ENCODE measurements at regions not wholly inside any gene's neighbourhood (a gene's known extent, or its start where the extent isn't known, plus 50 kb on each side); places are given as distances from the start of the nearest gene placed in this dataset.
"Not testable (repeated sequence)": the region's sequence is repeated elsewhere in the genome, so short reads cannot be mapped to it uniquely, and the experiment has no call there.

GRCh38 chr1:66424530-66424929 is 109.4 kb upstream of the SGIP1 start:
- DNase-seq (ENCODE audit: low spot score) = not testable (repeated sequence)

GRCh38 chr1:66426239-66426853 is 107.6 kb upstream of the SGIP1 start:
- DNase-seq (ENCODE audit: low spot score) = no peak

- DNase-seq (ENCODE audit: low spot score) = not testable (repeated sequence)
These were observed 103.1 kb upstream of the SGIP1 start for GRCh38 chr1:66430815-66431214.

- no peak for DNase-seq (ENCODE audit: low spot score)
These were observed 102.0 kb upstream of the SGIP1 start for GRCh38 chr1:66431999-66432398.

- DNase-seq (ENCODE audit: low spot score) = no peak
These were observed 100.3 kb upstream of the SGIP1 start for GRCh38 chr1:66433611-66434010.

- no peak for DNase-seq (ENCODE audit: low spot score)
These were observed 99.9 kb upstream of the SGIP1 start for GRCh38 chr1:66434096-66434495.

- no peak for DNase-seq (ENCODE audit: low spot score)
These were observed 98.4 kb upstream of the SGIP1 start for GRCh38 chr1:66435541-66435940.

- peak; percentile 71 for DNase-seq (ENCODE audit: low spot score)
These were observed 97.4 kb upstream of the SGIP1 start for GRCh38 chr1:66436378-66437135.

GRCh38 chr1:66437136-66437401 is 96.9 kb upstream of the SGIP1 start:
- DNase-seq (ENCODE audit: low spot score) = no peak

GRCh38 chr1:66438062-66438461 is 95.9 kb upstream of the SGIP1 start:
- no peak for DNase-seq (ENCODE audit: low spot score)

GRCh38 chr1:66438501-66438900 is 95.5 kb upstream of the SGIP1 start:
- DNase-seq (ENCODE audit: low spot score) = no peak

GRCh38 chr1:66439031-66439740 is 94.8 kb upstream of the SGIP1 start:
- peak; percentile 10 for DNase-seq (ENCODE audit: low spot score)

- DNase-seq (ENCODE audit: low spot score) = peak; percentile 13
These were observed 90.2 kb upstream of the SGIP1 start for GRCh38 chr1:66443793-66444192.

GRCh38 chr1:66444438-66445265 is 89.3 kb upstream of the SGIP1 start:
- DNase-seq (ENCODE audit: low spot score) = no peak

GRCh38 chr1:66445492-66446181 is 88.3 kb upstream of the SGIP1 start:
- peak; percentile 70 for DNase-seq (ENCODE audit: low spot score)

- peak; percentile 84 for DNase-seq (ENCODE audit: low spot score)
These were observed 87.5 kb upstream of the SGIP1 start for GRCh38 chr1:66446261-66447001.

GRCh38 chr1:66450043-66450514 is 83.9 kb upstream of the SGIP1 start:
- no peak for DNase-seq (ENCODE audit: low spot score)

- DNase-seq (ENCODE audit: low spot score) = no peak
These were observed 83.1 kb upstream of the SGIP1 start for GRCh38 chr1:66450847-66451246.

- DNase-seq (ENCODE audit: low spot score) = no peak
These were observed 81.8 kb upstream of the SGIP1 start for GRCh38 chr1:66452162-66452561.

- no peak for DNase-seq (ENCODE audit: low spot score)
These were observed 81.0 kb upstream of the SGIP1 start for GRCh38 chr1:66452982-66453381.

GRCh38 chr1:66455446-66455845 is 78.5 kb upstream of the SGIP1 start:
- DNase-seq (ENCODE audit: low spot score) = no peak

All from CD4-positive, alpha-beta T cell treated with Interleukin-2 at 100 ng/mL for 4 hours (primary cell).